ENCODE measurements at regions not wholly inside any gene's neighbourhood (a gene's known extent, or its start where the extent isn't known, plus 50 kb on each side); places are given as distances from the start of the nearest gene placed in this dataset.

DNA sequence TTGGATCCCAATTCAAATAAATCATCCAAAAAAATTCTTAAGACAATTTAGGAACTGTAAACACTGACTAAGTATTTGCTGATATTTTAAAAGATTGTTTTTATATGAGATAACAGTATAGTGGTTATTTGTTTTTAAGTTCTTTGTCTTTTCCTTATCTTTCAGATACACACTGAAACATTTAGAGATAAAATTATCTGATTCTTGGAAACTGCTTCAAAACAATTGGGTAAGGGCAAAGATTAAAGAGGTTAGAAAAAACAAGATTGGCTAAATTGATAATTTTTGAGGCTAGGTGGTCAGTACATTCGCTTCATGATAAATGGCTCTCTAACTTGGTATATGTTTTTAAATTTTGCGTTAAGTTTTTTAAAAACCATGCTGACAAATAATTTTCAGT, 117.3 kb downstream of the PSMG1 start:
- intact Hi-C loops (cut with micrococcal nuclease) = no loop called here
- Mint-ChIP-seq H3K4me1 (ENCODE audit: low read depth) (peaks cover 18% of the 10 kb centered on the region), H3K27me3 (peaks cover 24% of the 10 kb centered on the region), H3K27ac (no peak overlapping the region), H3K9me3 (no peaks in the 10 kb centered on the region), H3K36me3 (ENCODE audit: low read depth) (no peaks in the 10 kb centered on the region), H3K4me3 (no peak overlapping the region)

DNA sequence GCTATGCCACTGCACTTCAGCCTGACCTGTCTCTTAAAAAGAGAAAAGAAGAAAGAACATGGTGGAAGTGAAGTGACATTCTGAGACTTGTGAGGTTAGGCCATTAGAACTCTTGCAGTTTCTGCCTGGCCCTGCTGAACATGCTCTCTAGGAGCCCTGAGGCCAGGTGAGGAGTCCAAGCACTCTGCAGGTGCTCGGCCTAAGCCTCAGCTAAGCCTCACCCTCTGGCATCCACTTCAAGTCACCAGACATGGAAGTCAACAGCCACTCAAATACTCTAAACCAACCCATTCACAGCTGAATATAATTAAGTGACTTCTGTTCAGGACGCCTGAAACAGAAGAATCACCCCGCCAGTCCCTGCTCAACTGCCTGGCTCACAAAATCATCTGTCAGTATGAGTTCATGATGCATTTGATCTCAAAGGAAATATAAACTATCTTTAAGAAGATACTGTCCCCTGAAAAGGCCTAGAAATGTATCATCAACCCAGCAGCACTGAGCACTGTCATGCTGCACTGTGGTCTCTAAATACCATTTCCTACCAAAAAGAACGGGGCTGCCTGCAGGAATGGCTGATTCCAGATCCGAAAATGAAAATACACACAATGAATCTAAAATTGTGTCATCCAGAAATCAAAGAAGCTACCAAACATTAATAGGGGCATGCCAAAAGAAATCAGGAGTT, 118.8 kb downstream of the PSMG1 start:
- intact Hi-C loops (cut with micrococcal nuclease) = no loop called here
- no peaks in the 10 kb centered on the region for H3K36me3 Mint-ChIP-seq (ENCODE audit: low read depth)
- H3K27me3 Mint-ChIP-seq = peaks cover 29% of the 10 kb centered on the region
- no peaks in the 10 kb centered on the region for H3K9me3 Mint-ChIP-seq
- no peak overlapping the region for H3K27ac Mint-ChIP-seq
- peaks cover 18% of the 10 kb centered on the region for H3K4me1 Mint-ChIP-seq (ENCODE audit: low read depth)
- no peak overlapping the region for H3K4me3 Mint-ChIP-seq

DNA sequence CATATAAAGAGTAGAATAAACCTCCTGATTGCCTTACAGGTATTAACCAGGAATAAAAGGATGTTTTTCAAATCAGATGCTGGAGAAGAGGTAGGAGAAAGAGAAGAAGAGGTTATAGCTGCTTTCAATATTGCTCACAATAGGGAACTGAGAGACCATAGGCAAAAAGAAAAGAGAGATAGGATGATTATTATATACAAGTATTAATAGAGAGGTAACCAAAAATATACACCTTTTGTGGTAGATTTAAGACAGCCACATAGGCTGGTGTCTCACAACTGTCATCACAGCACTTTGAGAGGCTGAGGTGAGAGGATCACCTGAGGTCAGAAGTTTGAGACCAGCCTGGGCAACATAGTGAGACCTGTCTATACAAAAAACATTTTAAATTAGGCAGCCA, 119.7 kb downstream of the PSMG1 start:
- Mint-ChIP-seq H3K36me3 (ENCODE audit: low read depth) (no peaks in the 10 kb centered on the region), H3K9me3 (no peaks in the 10 kb centered on the region), H3K27ac (no peak overlapping the region), H3K27me3 (peaks cover 29% of the 10 kb centered on the region), H3K4me1 (ENCODE audit: low read depth) (peaks cover 18% of the 10 kb centered on the region), H3K4me3 (no peak overlapping the region)
- intact Hi-C loops (cut with micrococcal nuclease) = no loop called here

DNA sequence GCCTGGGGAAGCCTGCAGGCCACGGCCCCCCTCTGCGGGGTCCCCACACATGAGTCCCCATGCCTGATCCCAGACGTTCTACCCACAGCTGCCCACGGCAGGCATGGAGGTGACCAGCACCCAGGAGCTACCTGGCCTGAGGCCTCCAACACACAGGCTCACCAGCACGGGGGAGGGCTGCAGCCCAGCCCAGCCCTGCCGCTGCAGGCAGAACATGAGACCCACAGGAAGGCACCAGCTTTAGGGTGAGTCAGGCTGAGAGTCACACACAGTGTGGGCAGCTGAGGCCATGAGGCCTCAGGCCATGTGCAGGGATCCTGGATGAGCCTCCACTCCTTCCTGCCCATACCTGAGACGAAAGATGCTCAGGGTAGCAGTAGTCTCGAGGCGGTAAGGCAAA, 121.1 kb downstream of the PSMG1 start:
- Mint-ChIP-seq H3K9me3 (no peaks in the 10 kb centered on the region), H3K27ac (peak overlapping the region; percentile 12), H3K27me3 (peaks cover 24% of the 10 kb centered on the region), H3K4me3 (no peak overlapping the region), H3K4me1 (ENCODE audit: low read depth) (peaks cover 21% of the 10 kb centered on the region), H3K36me3 (ENCODE audit: low read depth) (no peaks in the 10 kb centered on the region)
- intact Hi-C loops (cut with micrococcal nuclease) = no loop called here

DNA sequence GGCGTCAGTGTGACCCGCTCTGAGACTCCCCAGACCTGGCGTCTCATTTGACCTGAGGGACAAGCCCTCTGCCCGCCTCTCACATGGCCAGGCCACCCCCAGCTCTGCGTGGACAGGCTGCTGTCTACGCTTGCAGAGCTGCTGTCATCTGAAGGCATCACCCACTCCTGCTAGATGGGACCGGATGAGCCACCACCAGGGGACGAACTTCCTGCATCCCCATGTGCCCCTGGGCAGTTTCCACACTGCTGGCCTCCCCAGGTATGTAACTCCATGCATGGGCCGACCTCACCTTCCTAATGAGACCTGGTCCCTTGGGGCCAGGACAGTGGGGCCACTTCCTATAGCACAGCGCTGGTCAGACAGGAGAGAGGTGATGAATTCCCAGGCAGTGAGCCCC, 121.5 kb downstream of the PSMG1 start:
- intact Hi-C loops (cut with micrococcal nuclease) = no loop called here
- Mint-ChIP-seq H3K9me3 (no peaks in the 10 kb centered on the region), H3K27ac (peak overlapping the region; percentile 12), H3K4me1 (ENCODE audit: low read depth) (peaks cover 25% of the 10 kb centered on the region), H3K36me3 (ENCODE audit: low read depth) (no peaks in the 10 kb centered on the region), H3K27me3 (peaks cover 24% of the 10 kb centered on the region), H3K4me3 (no peak overlapping the region)

DNA sequence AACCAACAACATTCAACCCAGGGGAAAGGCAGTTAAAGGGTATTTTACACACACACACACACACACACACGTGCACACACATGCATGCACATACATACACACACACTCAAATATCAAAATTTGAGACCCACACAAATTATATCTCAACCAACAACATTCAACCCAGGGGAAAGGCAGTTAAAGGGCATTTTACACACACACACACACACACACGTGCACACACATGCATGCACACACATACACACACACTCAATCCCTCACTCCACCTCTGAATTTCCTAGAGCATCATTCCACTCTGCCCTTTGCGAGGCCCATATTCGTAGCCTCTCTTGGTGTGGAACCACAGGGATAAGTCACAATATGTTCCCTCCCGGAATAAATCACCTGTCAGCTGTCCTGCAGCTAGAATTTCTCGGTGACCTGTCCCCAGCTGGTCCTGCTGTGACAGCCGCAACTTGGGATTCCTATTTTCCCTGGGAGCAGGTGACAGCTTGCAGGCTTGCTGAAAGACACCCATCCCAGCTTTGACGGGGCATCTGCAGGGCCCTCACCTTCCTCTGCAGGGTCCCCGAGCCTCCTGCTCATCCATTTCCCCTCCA, 122.7 kb downstream of the PSMG1 start:
- H3K27me3 Mint-ChIP-seq = peaks cover 27% of the 10 kb centered on the region
- no peaks in the 10 kb centered on the region for H3K9me3 Mint-ChIP-seq
- peaks cover 36% of the 10 kb centered on the region for H3K4me1 Mint-ChIP-seq (ENCODE audit: low read depth)
- intact Hi-C loops (cut with micrococcal nuclease) = no loop called here
- H3K27ac Mint-ChIP-seq = no peak overlapping the region
- no peak overlapping the region for H3K4me3 Mint-ChIP-seq
- no peaks in the 10 kb centered on the region for H3K36me3 Mint-ChIP-seq (ENCODE audit: low read depth)

DNA sequence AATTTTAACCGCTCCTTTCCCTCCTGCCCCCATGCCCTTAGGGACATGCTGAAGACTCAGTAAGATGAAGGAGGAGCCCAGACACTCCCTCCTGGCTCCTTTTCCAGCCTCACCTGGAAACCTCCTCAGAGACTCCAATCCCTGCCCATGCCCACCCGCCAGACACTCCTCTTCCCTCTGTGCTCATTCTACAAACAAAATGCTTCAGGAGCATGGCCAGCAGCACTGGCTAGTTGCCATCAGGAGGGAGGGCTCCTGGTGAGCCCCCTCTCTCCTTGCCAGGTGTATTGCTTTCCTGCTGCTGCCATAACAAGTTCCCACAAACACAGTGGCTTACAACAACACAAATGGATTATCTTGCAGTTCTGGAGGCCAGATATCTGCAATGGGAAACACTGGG, 126.1 kb downstream of the PSMG1 start:
- H3K4me3 Mint-ChIP-seq = no peak overlapping the region
- H3K36me3 Mint-ChIP-seq (ENCODE audit: low read depth) = no peaks in the 10 kb centered on the region
- no peaks in the 10 kb centered on the region for H3K9me3 Mint-ChIP-seq
- H3K27ac Mint-ChIP-seq = peak overlapping the region; percentile 26
- H3K4me1 Mint-ChIP-seq (ENCODE audit: low read depth) = peaks cover 33% of the 10 kb centered on the region
- H3K27me3 Mint-ChIP-seq = peaks cover 24% of the 10 kb centered on the region
- intact Hi-C loops (cut with micrococcal nuclease) = no loop called here

DNA sequence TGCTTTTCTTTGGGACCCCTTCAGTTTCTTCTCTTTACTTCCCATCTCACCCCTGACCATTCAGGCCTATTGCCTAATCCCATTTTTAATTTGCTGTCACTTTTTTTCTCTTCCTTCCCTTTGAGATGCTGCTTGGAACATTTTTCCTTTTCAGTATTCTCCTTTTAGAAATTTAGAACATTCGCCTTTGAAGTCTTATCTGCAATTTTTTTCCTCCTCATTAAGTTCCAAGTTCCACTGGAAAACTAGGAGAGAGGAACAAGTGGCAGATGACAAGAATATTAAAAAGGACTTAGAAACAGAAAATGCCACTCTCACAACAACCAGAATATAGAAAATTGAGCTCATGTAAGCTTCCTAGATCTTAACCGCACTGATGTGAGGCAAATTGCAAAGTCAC, 126.6 kb downstream of the PSMG1 start:
- no peak overlapping the region for H3K27ac Mint-ChIP-seq
- H3K36me3 Mint-ChIP-seq (ENCODE audit: low read depth) = no peaks in the 10 kb centered on the region
- peaks cover 21% of the 10 kb centered on the region for H3K27me3 Mint-ChIP-seq
- no peak overlapping the region for H3K4me3 Mint-ChIP-seq
- no peaks in the 10 kb centered on the region for H3K9me3 Mint-ChIP-seq
- intact Hi-C loops (cut with micrococcal nuclease) = no loop called here
- H3K4me1 Mint-ChIP-seq (ENCODE audit: low read depth) = peaks cover 28% of the 10 kb centered on the region

DNA sequence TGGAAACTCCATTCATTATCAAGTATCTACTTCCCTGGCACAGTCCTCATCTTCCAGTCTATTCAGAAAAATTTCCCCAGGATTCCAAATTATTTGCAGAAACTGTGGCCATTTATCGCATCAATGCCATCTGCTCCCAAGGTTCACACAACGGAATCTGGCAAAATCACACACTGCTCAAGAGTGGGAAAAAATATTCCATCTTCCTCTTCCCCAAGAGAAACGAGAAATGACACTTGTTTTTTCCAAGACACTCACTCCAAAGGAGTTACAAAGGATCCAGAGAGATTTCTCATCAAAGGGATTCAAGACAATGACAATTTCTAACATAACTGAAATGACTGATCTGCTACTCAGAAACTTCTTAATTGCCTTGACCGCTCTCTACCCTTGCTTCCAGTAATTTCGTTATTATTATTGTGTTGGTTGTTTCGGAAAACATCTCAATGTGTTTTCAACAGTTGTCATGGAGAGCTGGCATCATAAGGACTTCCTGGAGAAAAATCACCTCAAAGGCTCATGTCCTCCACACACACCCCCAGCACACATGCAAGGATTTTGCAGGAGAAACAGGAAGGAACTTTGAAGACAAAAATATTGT, 128.0 kb downstream of the PSMG1 start:
- H3K27me3 Mint-ChIP-seq = peaks cover 14% of the 10 kb centered on the region
- no peaks in the 10 kb centered on the region for H3K9me3 Mint-ChIP-seq

DNA sequence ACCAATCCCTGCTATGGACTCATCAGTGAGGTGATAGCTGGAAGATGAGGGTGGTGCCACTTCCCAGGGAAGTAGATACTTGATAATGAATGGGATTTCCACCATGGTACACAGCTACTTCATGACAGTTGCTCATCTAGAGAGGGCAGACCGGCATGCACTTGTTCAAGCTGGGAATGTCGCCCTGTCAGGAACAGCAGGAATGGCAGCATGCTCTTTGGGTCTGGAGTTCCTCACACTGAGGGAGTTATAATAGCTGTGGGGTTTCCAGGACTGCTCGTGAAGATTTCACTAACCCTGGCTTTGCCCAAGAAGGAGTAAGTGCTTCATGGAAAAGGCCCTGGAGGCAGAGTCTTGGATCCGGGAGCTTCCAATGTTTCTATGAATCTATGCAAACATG, 129.2 kb downstream of the PSMG1 start:
- peaks cover 26% of the 10 kb centered on the region for H3K4me1 Mint-ChIP-seq (ENCODE audit: low read depth)
- intact Hi-C loops (cut with micrococcal nuclease) = no loop called here
- H3K4me3 Mint-ChIP-seq = no peak overlapping the region
- H3K9me3 Mint-ChIP-seq = no peaks in the 10 kb centered on the region
- peaks cover 11% of the 10 kb centered on the region for H3K27me3 Mint-ChIP-seq
- no peak overlapping the region for H3K27ac Mint-ChIP-seq
- no peaks in the 10 kb centered on the region for H3K36me3 Mint-ChIP-seq (ENCODE audit: low read depth)

More for the DNA sequence above, 128.0 kb downstream of the PSMG1 start:
- no peak overlapping the region for H3K4me3 Mint-ChIP-seq
- H3K36me3 Mint-ChIP-seq (ENCODE audit: low read depth) = no peaks in the 10 kb centered on the region
- no peak overlapping the region for H3K27ac Mint-ChIP-seq
- intact Hi-C loops (cut with micrococcal nuclease) = no loop called here
- H3K4me1 Mint-ChIP-seq (ENCODE audit: low read depth) = peaks cover 26% of the 10 kb centered on the region

DNA sequence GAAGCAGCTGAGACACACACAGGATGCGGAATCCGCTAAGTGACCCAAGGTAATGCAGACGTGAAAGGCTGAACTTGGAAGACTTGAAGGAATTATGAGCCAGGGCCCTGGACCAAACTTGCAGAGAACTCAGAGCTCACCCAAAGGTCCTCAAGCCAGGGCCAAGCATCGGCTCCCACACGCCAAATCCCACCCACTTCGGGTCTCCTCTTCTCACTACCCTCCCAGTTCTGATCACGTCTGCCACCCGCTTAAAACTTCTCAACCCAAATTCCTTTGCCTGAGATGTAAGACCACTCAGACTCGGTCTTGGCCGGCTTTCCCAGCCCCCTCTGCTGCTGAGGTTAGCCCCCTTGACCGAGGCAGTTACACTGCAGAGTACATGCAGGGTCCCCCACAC, 130.1 kb downstream of the PSMG1 start:
- no peaks in the 10 kb centered on the region for H3K9me3 Mint-ChIP-seq
- no peak overlapping the region for H3K4me3 Mint-ChIP-seq
- no peaks in the 10 kb centered on the region for H3K36me3 Mint-ChIP-seq (ENCODE audit: low read depth)
- peaks cover 26% of the 10 kb centered on the region for H3K4me1 Mint-ChIP-seq (ENCODE audit: low read depth)
- intact Hi-C loops (cut with micrococcal nuclease) = no loop called here
- H3K27ac Mint-ChIP-seq = no peak overlapping the region
- H3K27me3 Mint-ChIP-seq = peaks cover 11% of the 10 kb centered on the region

DNA sequence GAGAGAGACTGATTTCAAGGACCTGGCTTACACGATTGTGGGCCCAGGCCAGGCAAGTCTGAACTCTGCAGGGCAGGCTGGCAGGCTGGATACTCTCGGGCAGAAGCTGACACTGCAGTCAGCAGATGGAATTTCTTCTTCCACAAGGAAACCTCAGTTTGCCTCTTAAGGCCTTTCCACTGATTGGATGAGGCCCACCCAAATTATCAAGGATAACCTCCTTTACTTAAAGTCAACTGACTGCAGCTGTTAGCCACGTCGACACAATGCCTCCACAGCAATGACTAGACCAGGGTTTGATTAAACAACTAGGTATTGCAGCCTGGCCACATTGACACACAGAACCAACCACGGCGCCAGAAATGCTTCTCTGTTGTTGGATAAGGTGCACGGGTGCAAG, 130.5 kb downstream of the PSMG1 start:
- peaks cover 2% of the 10 kb centered on the region for H3K9me3 Mint-ChIP-seq
- H3K27me3 Mint-ChIP-seq = peaks cover 11% of the 10 kb centered on the region
- no peak overlapping the region for H3K27ac Mint-ChIP-seq
- H3K4me1 Mint-ChIP-seq (ENCODE audit: low read depth) = peaks cover 26% of the 10 kb centered on the region
- H3K36me3 Mint-ChIP-seq (ENCODE audit: low read depth) = no peaks in the 10 kb centered on the region
- H3K4me3 Mint-ChIP-seq = no peak overlapping the region
- intact Hi-C loops (cut with micrococcal nuclease) = no loop called here

DNA sequence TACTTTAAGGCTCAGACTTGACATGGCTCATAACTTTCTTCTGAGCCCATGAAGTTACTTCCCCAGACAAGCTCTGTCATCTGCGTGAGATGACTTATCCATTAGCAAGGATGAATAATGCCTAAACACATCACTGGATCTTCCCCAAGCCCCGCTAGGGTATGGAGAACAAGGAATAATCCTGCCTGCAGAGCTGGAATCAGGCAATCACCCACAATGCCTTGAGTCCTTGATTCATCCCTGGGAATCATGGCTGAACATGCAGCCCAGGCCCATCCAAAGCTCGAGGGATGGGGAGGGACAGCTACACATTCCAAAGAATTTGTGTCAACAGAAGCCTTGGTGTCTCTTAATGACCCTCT, 131.7 kb downstream of the PSMG1 start:
- Mint-ChIP-seq H3K4me1 (ENCODE audit: low read depth) (peaks cover 17% of the 10 kb centered on the region), H3K36me3 (ENCODE audit: low read depth) (no peaks in the 10 kb centered on the region), H3K27me3 (peaks cover 10% of the 10 kb centered on the region), H3K4me3 (no peak overlapping the region), H3K27ac (peak overlapping the region; percentile 12), H3K9me3 (peaks cover 10% of the 10 kb centered on the region)
- intact Hi-C loops (cut with micrococcal nuclease) = no loop called here

DNA sequence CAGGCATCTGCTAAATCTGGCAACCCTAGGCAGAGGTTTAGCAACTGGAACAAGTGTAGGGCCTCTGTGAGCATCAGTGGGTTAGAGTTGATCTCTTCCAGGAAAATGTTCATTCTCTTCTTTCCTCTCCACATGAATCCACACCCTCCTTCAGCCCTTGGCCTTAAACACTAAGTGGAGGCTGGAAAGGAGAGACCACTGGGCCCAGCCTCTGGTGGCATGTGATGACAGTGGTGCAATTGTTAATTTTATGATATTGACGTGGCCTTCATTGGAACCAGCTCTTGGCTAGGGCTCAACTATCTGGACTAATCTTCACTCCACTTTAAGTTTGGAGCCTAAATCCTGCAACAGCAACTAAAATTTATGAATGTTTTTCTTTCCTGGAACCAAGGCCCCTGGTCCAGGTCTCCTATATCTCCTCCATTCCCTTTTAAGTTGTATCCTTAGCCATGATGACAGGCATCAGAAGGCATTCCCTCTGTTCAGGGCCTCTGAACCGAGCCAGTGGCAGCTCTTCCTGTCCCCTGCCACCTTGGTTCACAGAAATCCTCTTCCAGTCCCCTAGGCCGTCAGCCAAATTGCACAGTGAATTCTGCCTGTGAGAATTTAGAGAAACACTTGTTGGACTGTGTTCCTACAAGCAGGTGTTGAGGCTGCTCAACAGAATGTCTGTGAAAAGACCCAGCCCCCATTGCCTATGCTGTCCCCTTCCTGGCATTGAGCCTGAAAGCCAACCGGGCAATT, 132.2 kb downstream of the PSMG1 start:
- Mint-ChIP-seq H3K36me3 (ENCODE audit: low read depth) (no peaks in the 10 kb centered on the region), H3K4me3 (no peak overlapping the region), H3K27me3 (peaks cover 9% of the 10 kb centered on the region), H3K4me1 (ENCODE audit: low read depth) (peaks cover 16% of the 10 kb centered on the region), H3K27ac (peak overlapping the region; percentile 12), H3K9me3 (peaks cover 10% of the 10 kb centered on the region)
- intact Hi-C loops (cut with micrococcal nuclease) = no loop called here
